Stimulated activated CD8-positive, alpha-beta memory T cell treated with anti-CD3 and anti-CD28 coated beads, Interleukin-15, amount 100 ng/mL, for 48 hours (primary cell): ENCODE measurements at regions not wholly inside any gene's neighbourhood (a gene's known extent, or its start where the extent isn't known, plus 50 kb on each side); places are given as distances from the start of the nearest gene placed in this dataset.

Source experiments
- DNase-seq, 2 donors: peaks; one replicate each; pipeline ENCODE4 v3.0.0-alpha.2; 2020; ENCODE audit warnings: low read depth in 2 of 2

- DNase-seq: no peak
These were observed 220.1 kb downstream of the TUSC7 start for GRCh38 chr3:116929505-116930222.

GRCh38 chr3:116930786-116931185, 221.2 kb downstream of the TUSC7 start:
- no peak for DNase-seq

- no peak for DNase-seq
These were observed 229.5 kb downstream of the TUSC7 start for GRCh38 chr3:116939091-116939490.

GRCh38 chr3:116939550-116939949, 230.0 kb downstream of the TUSC7 start:
- DNase-seq: no peak

GRCh38 chr3:116940719-116941118, 231.1 kb downstream of the TUSC7 start:
- no peak for DNase-seq

GRCh38 chr3:116946376-116946775, 236.8 kb downstream of the TUSC7 start:
- DNase-seq: no peak

- DNase-seq: no peak
These were observed 237.6 kb downstream of the TUSC7 start for GRCh38 chr3:116947148-116947547.

GRCh38 chr3:116947809-116948208, 238.2 kb downstream of the TUSC7 start:
- DNase-seq: no peak

- DNase-seq: no peak
These were observed 240.9 kb downstream of the TUSC7 start for GRCh38 chr3:116950301-116951055.

GRCh38 chr3:116951610-116952009, 242.0 kb downstream of the TUSC7 start:
- no peak for DNase-seq

- DNase-seq: no peak
These were observed 248.7 kb downstream of the TUSC7 start for GRCh38 chr3:116958291-116958690.

GRCh38 chr3:116961106-116961505, 251.5 kb downstream of the TUSC7 start:
- DNase-seq: no peak

- DNase-seq: no peak
These were observed 254.2 kb downstream of the TUSC7 start for GRCh38 chr3:116963802-116964201.

- DNase-seq: no peak
These were observed 257.1 kb downstream of the TUSC7 start for GRCh38 chr3:116966649-116967048.

GRCh38 chr3:116969135-116969534, 259.6 kb downstream of the TUSC7 start:
- no peak for DNase-seq

- no peak for DNase-seq
These were observed 260.1 kb downstream of the TUSC7 start for GRCh38 chr3:116969646-116970045.

GRCh38 chr3:116971531-116971930, 262.0 kb downstream of the TUSC7 start:
- no peak for DNase-seq

- DNase-seq: no peak
These were observed 265.1 kb downstream of the TUSC7 start for GRCh38 chr3:116974702-116975101.

GRCh38 chr3:116977441-116977840, 267.9 kb downstream of the TUSC7 start:
- no peak for DNase-seq

GRCh38 chr3:116980099-116980498, 270.5 kb downstream of the TUSC7 start:
- no peak for DNase-seq

GRCh38 chr3:116981089-116981488, 271.5 kb downstream of the TUSC7 start:
- no peak for DNase-seq

GRCh38 chr3:116984301-116984700, 274.7 kb downstream of the TUSC7 start:
- no peak for DNase-seq

GRCh38 chr3:116994351-116994879, 284.8 kb downstream of the TUSC7 start:
- no peak for DNase-seq
